ENCODE measurements at regions not wholly inside any gene's neighbourhood (a gene's known extent, or its start where the extent isn't known, plus 50 kb on each side); places are given as distances from the start of the nearest gene placed in this dataset.

DNA sequence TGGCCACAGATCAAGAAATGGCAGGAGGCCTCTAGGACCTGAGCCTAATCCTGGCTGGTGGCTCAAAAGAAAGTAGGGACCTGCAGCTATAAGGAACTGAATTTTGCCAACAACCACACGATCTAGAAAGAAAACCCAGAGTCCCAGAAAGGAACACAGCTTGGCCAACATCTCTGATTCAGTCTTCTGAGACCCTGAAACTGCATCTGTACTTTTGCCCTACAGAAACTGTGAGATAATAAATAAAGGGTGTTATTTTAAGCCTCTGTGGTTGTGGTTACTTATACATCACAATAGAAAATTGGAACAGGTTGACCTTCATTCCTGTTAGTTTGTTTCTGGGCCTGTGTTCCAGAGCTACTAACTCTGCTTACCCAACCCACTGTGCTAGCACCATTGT is 356.8 kb upstream of the ST6GAL2 start:
- FAIRE-seq = no peak

GRCh38 chr2:107248932-107249331 is 363.0 kb upstream of the ST6GAL2 start:
- no peak for FAIRE-seq

- no peak for FAIRE-seq
Observed at GRCh38 chr2:107255744-107256143, 369.8 kb upstream of the ST6GAL2 start.

DNA sequence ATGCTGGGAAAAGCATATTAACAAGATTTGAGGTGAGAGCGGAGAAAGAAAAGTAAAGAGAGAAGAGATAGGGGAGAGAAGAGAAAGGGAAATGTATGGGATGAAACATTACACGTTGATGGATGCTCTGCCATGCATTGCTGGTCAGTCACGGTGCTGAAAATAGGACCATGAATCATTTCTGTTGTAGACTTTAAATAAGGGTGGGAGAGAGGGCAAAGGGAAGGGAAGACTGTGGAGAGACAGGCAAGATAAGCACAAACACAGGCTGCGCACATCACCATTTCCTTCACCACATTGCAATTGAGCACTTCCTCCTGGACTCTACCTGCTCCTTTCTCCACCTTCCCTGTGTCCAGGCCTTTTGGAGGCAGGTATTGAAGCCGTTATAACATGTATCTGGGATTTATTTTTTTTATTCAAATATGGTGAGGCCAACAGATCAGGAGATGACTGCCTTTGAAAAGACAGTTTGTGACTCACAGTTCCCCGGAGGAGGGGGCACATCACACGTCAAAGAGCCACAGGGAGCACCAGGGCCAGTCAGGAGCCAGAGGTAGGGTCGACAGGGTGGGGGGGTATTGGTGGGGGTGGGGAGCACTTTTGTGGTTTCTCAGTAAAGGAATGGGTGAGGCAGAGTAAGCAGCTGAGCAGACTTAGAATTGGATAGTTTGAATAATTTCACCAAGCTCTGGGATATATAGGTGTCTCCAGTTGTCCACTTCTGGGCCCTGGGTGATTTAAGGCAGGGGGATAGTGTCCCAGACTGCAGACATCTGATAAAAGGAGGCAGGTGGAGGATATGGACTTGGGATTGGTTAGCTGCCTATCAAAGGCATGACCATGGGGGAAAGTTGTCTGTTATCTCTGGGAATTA is 372.8 kb upstream of the ST6GAL2 start:
- no peak for FAIRE-seq

GRCh38 chr2:107259408-107260195 is 373.6 kb upstream of the ST6GAL2 start:
- FAIRE-seq = no peak

DNA sequence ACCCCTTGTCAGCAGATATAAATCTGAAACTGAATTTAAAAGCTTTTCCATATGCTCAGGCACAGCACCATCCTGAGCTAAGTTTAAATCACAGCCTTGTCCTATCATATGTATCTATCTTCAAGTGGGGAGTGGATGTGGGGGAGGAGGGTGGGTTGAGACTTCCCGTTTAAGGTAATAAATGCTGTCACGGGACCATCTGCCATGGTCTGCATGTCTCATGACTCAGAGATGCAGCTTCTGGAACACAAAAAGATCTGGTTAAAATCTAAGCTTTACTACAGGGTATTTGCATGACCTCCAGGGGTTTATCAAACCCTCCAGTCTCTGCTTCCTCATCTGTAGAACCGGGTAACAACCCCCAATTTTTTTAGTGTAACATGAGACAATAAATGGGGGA is 377.7 kb upstream of the ST6GAL2 start:
- FAIRE-seq = no peak

- FAIRE-seq = no peak
Observed at GRCh38 chr2:107264184-107264583, 378.2 kb upstream of the ST6GAL2 start.

- FAIRE-seq = no peak
Observed at GRCh38 chr2:107266555-107266954, 380.6 kb upstream of the ST6GAL2 start.

- no peak for FAIRE-seq
Observed at GRCh38 chr2:107267086-107267485, 381.1 kb upstream of the ST6GAL2 start.

DNA sequence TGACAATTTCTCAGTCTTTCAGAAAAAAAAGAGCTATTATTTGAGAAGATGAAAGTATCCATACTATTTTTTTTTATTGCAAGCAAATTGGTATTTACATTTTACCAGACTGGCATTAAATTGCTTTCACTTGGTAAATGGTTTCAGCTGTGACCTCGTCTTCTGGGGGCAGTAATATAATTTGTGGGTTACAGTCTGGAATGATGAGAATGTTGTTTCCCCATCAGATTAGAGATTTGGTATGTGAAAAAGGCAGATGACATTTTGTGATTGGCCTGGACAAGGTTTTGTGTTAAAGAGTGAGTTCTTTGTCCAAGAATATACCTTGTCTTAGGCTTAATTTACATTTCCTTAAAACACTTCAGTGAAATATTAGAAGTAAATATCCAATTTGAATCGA is 390.1 kb upstream of the ST6GAL2 start:
- FAIRE-seq = no peak

GRCh38 chr2:107278672-107279071 is 392.7 kb upstream of the ST6GAL2 start:
- FAIRE-seq = no peak

DNA sequence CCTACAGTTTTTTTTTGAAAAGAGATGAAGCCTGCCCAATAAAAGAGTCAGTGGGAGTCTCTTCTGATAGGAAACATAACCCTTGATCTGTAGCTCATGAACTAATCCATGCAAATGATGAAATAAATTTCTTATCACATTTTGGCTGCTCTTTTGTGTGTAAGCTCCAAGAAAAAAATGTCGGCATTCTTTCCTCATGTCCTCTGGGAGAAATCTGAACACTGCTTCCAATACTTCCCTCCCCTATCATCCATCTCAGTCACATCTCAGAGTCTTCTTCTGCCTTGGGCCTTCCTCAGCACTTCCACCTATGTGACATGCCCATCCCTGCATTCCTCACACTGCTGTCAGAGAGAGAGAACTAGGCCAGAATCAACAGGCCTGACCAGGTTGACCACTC is 395.7 kb upstream of the ST6GAL2 start:
- FAIRE-seq = no peak

- FAIRE-seq = no peak
Observed at GRCh38 chr2:107282135-107282534, 396.2 kb upstream of the ST6GAL2 start.

GRCh38 chr2:107285621-107286299 is 399.8 kb upstream of the ST6GAL2 start:
- FAIRE-seq = no peak

DNA sequence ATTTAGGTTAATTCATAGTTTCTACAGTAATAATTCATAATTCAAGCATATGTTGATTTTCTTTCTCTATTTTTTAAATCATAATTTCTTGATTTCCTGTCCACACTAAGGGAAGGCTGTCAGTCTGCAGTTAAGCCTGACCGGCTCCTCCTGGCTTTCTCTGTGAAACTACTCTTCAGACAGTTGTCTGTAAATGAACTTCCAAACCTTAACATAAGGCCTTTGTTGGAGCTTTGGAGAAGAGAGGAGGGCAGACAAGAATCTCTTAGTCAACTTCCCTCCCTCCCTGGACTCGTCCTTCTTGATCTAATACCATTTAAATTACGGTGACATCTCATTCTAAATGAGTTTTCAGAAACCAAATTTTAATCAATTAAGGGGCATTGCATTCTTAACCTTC is 404.1 kb upstream of the ST6GAL2 start:
- FAIRE-seq = no peak

DNA sequence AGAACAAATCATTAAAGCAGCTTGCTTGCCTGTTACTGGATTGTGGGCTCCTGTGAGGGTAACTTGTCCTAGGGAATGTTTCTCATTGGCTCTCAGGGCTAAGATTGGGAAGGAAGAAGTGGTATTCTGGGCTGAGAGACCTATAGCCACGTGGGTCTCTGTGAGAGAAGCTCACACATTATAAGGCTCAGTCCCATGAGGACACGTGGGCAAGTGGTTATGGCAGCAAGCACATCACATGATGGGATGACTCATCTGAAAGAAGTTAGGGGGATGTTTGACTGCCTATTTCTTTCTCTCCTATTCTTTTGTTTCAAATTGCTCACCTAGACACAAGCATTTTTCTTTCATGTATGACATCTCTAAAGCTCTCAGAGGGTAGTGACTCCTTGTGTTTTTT is 418.0 kb upstream of the ST6GAL2 start:
- FAIRE-seq = no peak

GRCh38 chr2:107305966-107306365 is 420.0 kb upstream of the ST6GAL2 start:
- no peak for FAIRE-seq

GRCh38 chr2:107306881-107307280 is 420.9 kb upstream of the ST6GAL2 start:
- no peak for FAIRE-seq

GRCh38 chr2:107308835-107309234 is 422.9 kb upstream of the ST6GAL2 start:
- no peak for FAIRE-seq

DNA sequence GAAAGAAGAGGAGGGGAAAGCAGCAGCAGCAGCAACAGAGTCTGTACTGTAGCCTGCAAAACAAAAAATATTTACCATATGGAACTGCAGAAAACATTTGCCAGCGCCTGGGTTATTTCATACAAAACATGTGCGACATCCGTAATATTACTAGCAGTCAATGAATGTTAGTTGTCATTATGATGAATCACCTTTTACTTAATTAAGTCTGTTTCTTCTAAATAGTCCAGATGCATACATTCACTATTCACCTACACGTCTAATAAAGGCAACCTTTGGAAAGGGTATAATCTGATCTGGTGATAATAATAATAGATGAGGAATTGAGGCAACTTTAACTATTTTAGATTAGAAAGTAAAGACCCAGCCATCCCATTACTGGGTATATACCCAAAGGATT is 426.3 kb upstream of the ST6GAL2 start:
- no peak for FAIRE-seq

DNA sequence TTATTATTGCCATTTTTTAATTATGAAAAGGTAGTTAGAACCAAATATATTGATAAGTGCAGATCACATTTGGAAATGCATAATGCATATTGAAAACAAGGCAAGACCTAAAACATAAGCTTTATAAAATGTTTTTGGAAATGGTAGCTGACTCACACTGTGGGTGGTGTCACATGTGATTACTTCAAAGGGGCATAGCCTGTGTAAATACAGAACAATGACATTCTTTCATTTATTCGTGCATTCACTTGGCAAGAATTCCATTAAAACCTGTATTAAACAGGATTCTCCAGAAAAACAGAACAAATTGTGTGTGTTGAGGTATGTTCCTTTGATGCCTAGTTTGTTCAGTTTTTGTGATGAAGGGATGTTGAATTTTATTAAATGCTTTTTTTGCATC is 427.3 kb upstream of the ST6GAL2 start:
- no peak for FAIRE-seq

DNA sequence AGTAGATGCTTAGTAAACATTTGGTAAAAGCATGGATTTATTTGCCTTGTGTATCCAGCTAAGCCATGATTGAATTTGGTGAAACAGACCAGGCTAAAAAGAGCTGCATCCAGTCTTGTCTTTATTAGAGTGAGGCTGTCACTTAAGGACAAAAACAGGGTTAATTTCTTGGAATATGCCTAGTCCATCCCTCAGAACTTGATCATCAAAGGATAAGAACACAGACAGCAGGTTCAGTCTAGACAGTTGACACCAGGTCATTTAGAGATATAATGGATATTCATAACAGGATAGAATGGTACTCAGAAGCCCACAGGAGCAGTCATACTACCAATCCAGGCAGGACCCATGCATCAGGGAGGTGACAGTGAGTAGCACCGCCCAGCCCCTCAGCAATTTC is 434.9 kb upstream of the ST6GAL2 start:
- FAIRE-seq = no peak

- FAIRE-seq = no peak
Observed at GRCh38 chr2:107322416-107322815, 436.4 kb upstream of the ST6GAL2 start.

All from TTC549 (cell line).